Stimulated activated memory B cell treated with anti-CD40 and anti-IgM and Interleukin-4, amounts not matched to agents 10 μg/mL and 1 μg/mL and 100 μg/mL, for 72 hours (primary cell): ENCODE measurements at regions not wholly inside any gene's neighbourhood (a gene's known extent, or its start where the extent isn't known, plus 50 kb on each side); places are given as distances from the start of the nearest gene placed in this dataset.
A peak's percentile ranks its signal among the peaks of the same experiment; 100 is the strongest.
"Not testable (repeated sequence)": the region's sequence is repeated elsewhere in the genome, so short reads cannot be mapped to it uniquely, and the experiment has no call there.

Experiments used
- ATAC-seq: fragments of 150-1000 bp; cut with Tn5 transposase; 2 replicates; pipeline ENCODE4 v1.10.0; 2021
- H3K27ac Mint-ChIP-seq: one replicate; pipeline ENCODE4 v1.8.0; 2022; ENCODE audit warnings: mild to moderate bottlenecking, mixed read lengths
- H3K27me3 Mint-ChIP-seq: one replicate; pipeline ENCODE4 v1.8.0; 2022; ENCODE audit warnings: mixed read lengths
- H3K36me3 Mint-ChIP-seq: one replicate; pipeline ENCODE4 v1.8.0; 2022; ENCODE audit warnings: mixed read lengths
- H3K4me1 Mint-ChIP-seq: one replicate; pipeline ENCODE4 v1.8.0; 2022; ENCODE audit warnings: mixed read lengths
- H3K4me3 Mint-ChIP-seq: one replicate; pipeline ENCODE4 v1.8.0; 2022; ENCODE audit warnings: mild to moderate bottlenecking, moderate library complexity, mixed read lengths
- H3K9me3 Mint-ChIP-seq: one replicate; pipeline ENCODE4 v1.8.0; 2022; ENCODE audit warnings: mixed read lengths

GRCh38 chr10:35993591-35994515 is 351.8 kb upstream of the FZD8 start:
- peaks cover 4% of the 10 kb centered on the region for H3K9me3 Mint-ChIP-seq
- no peak for ATAC-seq
- no peaks in the 10 kb centered on the region for H3K27me3 Mint-ChIP-seq
- H3K27ac Mint-ChIP-seq, result no peak overlapping the region
- H3K4me1 Mint-ChIP-seq, result no peaks in the 10 kb centered on the region
- no peaks in the 10 kb centered on the region for H3K36me3 Mint-ChIP-seq
- no peak overlapping the region for H3K4me3 Mint-ChIP-seq

- Mint-ChIP-seq H3K27ac (no peak overlapping the region), H3K36me3 (no peaks in the 10 kb centered on the region), H3K4me3 (no peak overlapping the region), H3K4me1 (no peaks in the 10 kb centered on the region), H3K9me3 (peaks cover 4% of the 10 kb centered on the region), H3K27me3 (no peaks in the 10 kb centered on the region)
- ATAC-seq, result no peak
These were observed 350.0 kb upstream of the FZD8 start for GRCh38 chr10:35992107-35992506.

- no peaks in the 10 kb centered on the region for H3K36me3 Mint-ChIP-seq
- H3K9me3 Mint-ChIP-seq, result peaks cover 4% of the 10 kb centered on the region
- H3K27ac Mint-ChIP-seq, result no peak overlapping the region
- H3K4me3 Mint-ChIP-seq, result no peak overlapping the region
- no peak for ATAC-seq
- H3K4me1 Mint-ChIP-seq, result no peaks in the 10 kb centered on the region
- no peaks in the 10 kb centered on the region for H3K27me3 Mint-ChIP-seq
These were observed 344.8 kb upstream of the FZD8 start for GRCh38 chr10:35986756-35987502.

- ATAC-seq, result no peak
- Mint-ChIP-seq H3K27ac (no peak overlapping the region), H3K4me3 (no peak overlapping the region), H3K36me3 (no peaks in the 10 kb centered on the region), H3K4me1 (no peaks in the 10 kb centered on the region), H3K27me3 (no peaks in the 10 kb centered on the region), H3K9me3 (peaks cover 4% of the 10 kb centered on the region)
These were observed 337.0 kb upstream of the FZD8 start for GRCh38 chr10:35979116-35979515.

- H3K36me3 Mint-ChIP-seq, H3K4me3 Mint-ChIP-seq, H3K4me1 Mint-ChIP-seq, H3K27ac Mint-ChIP-seq, H3K27me3 Mint-ChIP-seq: not testable (repeated sequence)
- peak; percentile 22 for ATAC-seq
- H3K9me3 Mint-ChIP-seq, result peaks cover 12% of the 10 kb centered on the region
These were observed 332.0 kb upstream of the FZD8 start for GRCh38 chr10:35973912-35974591.

- Mint-ChIP-seq H3K4me3 (no peak overlapping the region), H3K27ac (no peak overlapping the region), H3K36me3 (no peaks in the 10 kb centered on the region), H3K9me3 (peaks cover 12% of the 10 kb centered on the region), H3K27me3 (no peaks in the 10 kb centered on the region), H3K4me1 (no peaks in the 10 kb centered on the region)
- ATAC-seq, result no peak
These were observed 330.2 kb upstream of the FZD8 start for GRCh38 chr10:35972275-35972674.

- Mint-ChIP-seq H3K27ac (no peak overlapping the region), H3K4me3 (no peak overlapping the region), H3K27me3 (no peaks in the 10 kb centered on the region), H3K9me3 (peaks cover 16% of the 10 kb centered on the region), H3K4me1 (no peaks in the 10 kb centered on the region), H3K36me3 (no peaks in the 10 kb centered on the region)
- ATAC-seq, result no peak
These were observed 329.3 kb upstream of the FZD8 start for GRCh38 chr10:35971397-35971796.

GRCh38 chr10:35963685-35964084 is 321.6 kb upstream of the FZD8 start:
- H3K4me1 Mint-ChIP-seq, result no peaks in the 10 kb centered on the region
- no peak overlapping the region for H3K4me3 Mint-ChIP-seq
- H3K27ac Mint-ChIP-seq, result no peak overlapping the region
- no peak for ATAC-seq
- no peaks in the 10 kb centered on the region for H3K36me3 Mint-ChIP-seq
- H3K9me3 Mint-ChIP-seq, result peaks cover 9% of the 10 kb centered on the region
- H3K27me3 Mint-ChIP-seq, result peaks cover 12% of the 10 kb centered on the region

- Mint-ChIP-seq H3K9me3 (peaks cover 5% of the 10 kb centered on the region), H3K27ac (no peak overlapping the region), H3K4me3 (no peak overlapping the region), H3K36me3 (no peaks in the 10 kb centered on the region), H3K27me3 (peaks cover 12% of the 10 kb centered on the region), H3K4me1 (no peaks in the 10 kb centered on the region)
- ATAC-seq, result no peak
These were observed 319.4 kb upstream of the FZD8 start for GRCh38 chr10:35961501-35961900.

GRCh38 chr10:35959252-35959651 is 317.2 kb upstream of the FZD8 start:
- H3K27me3 Mint-ChIP-seq, result peaks cover 12% of the 10 kb centered on the region
- H3K27ac Mint-ChIP-seq, result no peak overlapping the region
- H3K36me3 Mint-ChIP-seq, result no peaks in the 10 kb centered on the region
- H3K4me1 Mint-ChIP-seq, result no peaks in the 10 kb centered on the region
- H3K9me3 Mint-ChIP-seq, result no peaks in the 10 kb centered on the region
- no peak for ATAC-seq
- no peak overlapping the region for H3K4me3 Mint-ChIP-seq

- not testable (repeated sequence) for ATAC-seq, H3K36me3 Mint-ChIP-seq, H3K4me1 Mint-ChIP-seq, H3K4me3 Mint-ChIP-seq, H3K27ac Mint-ChIP-seq, H3K9me3 Mint-ChIP-seq
- H3K27me3 Mint-ChIP-seq, result peaks cover 12% of the 10 kb centered on the region
These were observed 316.5 kb upstream of the FZD8 start for GRCh38 chr10:35958609-35959008.

GRCh38 chr10:35950701-35951100 is 308.6 kb upstream of the FZD8 start:
- no peaks in the 10 kb centered on the region for H3K36me3 Mint-ChIP-seq

GRCh38 chr10:35950226-35950625 is 308.1 kb upstream of the FZD8 start:
- Mint-ChIP-seq H3K36me3 (no peaks in the 10 kb centered on the region), H3K27me3 (no peaks in the 10 kb centered on the region), H3K27ac (no peak overlapping the region), H3K9me3 (no peaks in the 10 kb centered on the region), H3K4me1 (no peaks in the 10 kb centered on the region), H3K4me3 (no peak overlapping the region)
- no peak for ATAC-seq

More at GRCh38 chr10:35950701-35951100, 308.6 kb upstream of the FZD8 start:
- H3K9me3 Mint-ChIP-seq, result no peaks in the 10 kb centered on the region
- no peak for ATAC-seq
- H3K27ac Mint-ChIP-seq, result no peak overlapping the region
- no peaks in the 10 kb centered on the region for H3K27me3 Mint-ChIP-seq
- H3K4me1 Mint-ChIP-seq, result no peaks in the 10 kb centered on the region
- no peak overlapping the region for H3K4me3 Mint-ChIP-seq

- Mint-ChIP-seq H3K36me3 (no peaks in the 10 kb centered on the region), H3K9me3 (no peaks in the 10 kb centered on the region), H3K4me1 (no peaks in the 10 kb centered on the region), H3K27ac (no peak overlapping the region), H3K4me3 (no peak overlapping the region), H3K27me3 (no peaks in the 10 kb centered on the region)
- no peak for ATAC-seq
These were observed 307.7 kb upstream of the FZD8 start for GRCh38 chr10:35949811-35950211.

GRCh38 chr10:35946556-35946955 is 304.5 kb upstream of the FZD8 start:
- Mint-ChIP-seq H3K9me3 (peaks cover 3% of the 10 kb centered on the region), H3K4me3 (no peak overlapping the region), H3K27ac (no peak overlapping the region), H3K36me3 (no peaks in the 10 kb centered on the region), H3K4me1 (no peaks in the 10 kb centered on the region), H3K27me3 (no peaks in the 10 kb centered on the region)
- no peak for ATAC-seq
